GM18505 (cell line): ENCODE measurements at regions not wholly inside any gene's neighbourhood (a gene's known extent, or its start where the extent isn't known, plus 50 kb on each side); places are given as distances from the start of the nearest gene placed in this dataset.

Experiments used
- ATAC-seq: cut with Tn5 transposase; IDR thresholded peaks from one replicate; pipeline ENCODE4 v1.9.1; 2021; ENCODE audit not compliant: unreplicated experiment
- POLR2A ChIP-seq: IDR thresholded peaks from 4 replicates; pipeline ENCODE4 v1.6.1; 2011; ENCODE audit warnings: borderline replicate concordance; ENCODE audit not compliant: insufficient read depth, insufficient read length; ENCODE audit errors: extremely low read depth

- no peak for ATAC-seq
- no peak for TF ChIP-seq POLR2A
These were observed 292.1 kb upstream of the FMN2 start for GRCh38 chr1:239799617-239800016.

GRCh38 chr1:239800861-239801260 lies 290.8 kb upstream of the FMN2 start:
- ATAC-seq, result no peak
- no peak for TF ChIP-seq POLR2A

GRCh38 chr1:239802275-239802674 lies 289.4 kb upstream of the FMN2 start:
- TF ChIP-seq POLR2A, result no peak
- ATAC-seq, result no peak

GRCh38 chr1:239803781-239804180 lies 287.9 kb upstream of the FMN2 start:
- no peak for TF ChIP-seq POLR2A
- ATAC-seq, result no peak

- no peak for TF ChIP-seq POLR2A
- ATAC-seq, result no peak
These were observed 287.4 kb upstream of the FMN2 start for GRCh38 chr1:239804266-239804665.

GRCh38 chr1:239805042-239805441 lies 286.6 kb upstream of the FMN2 start:
- ATAC-seq, result no peak
- TF ChIP-seq POLR2A, result no peak

- no peak for TF ChIP-seq POLR2A
These were observed 285.6 kb upstream of the FMN2 start for GRCh38 chr1:239805851-239806772.

GRCh38 chr1:239806897-239807296 lies 284.8 kb upstream of the FMN2 start:
- no peak for ATAC-seq
- no peak for TF ChIP-seq POLR2A

More at GRCh38 chr1:239805851-239806772, 285.6 kb upstream of the FMN2 start:
- no peak for ATAC-seq

- ATAC-seq, result no peak
- no peak for TF ChIP-seq POLR2A
These were observed 284.3 kb upstream of the FMN2 start for GRCh38 chr1:239807361-239807760.

- no peak for ATAC-seq
These were observed 281.6 kb upstream of the FMN2 start for GRCh38 chr1:239810061-239810481.

GRCh38 chr1:239811211-239811885 lies 280.3 kb upstream of the FMN2 start:
- no peak for ATAC-seq
- TF ChIP-seq POLR2A, result no peak

More at GRCh38 chr1:239810061-239810481, 281.6 kb upstream of the FMN2 start:
- TF ChIP-seq POLR2A, result no peak

- no peak for TF ChIP-seq POLR2A
- ATAC-seq, result no peak
These were observed 279.1 kb upstream of the FMN2 start for GRCh38 chr1:239812580-239812979.

GRCh38 chr1:239814306-239814881 lies 277.3 kb upstream of the FMN2 start:
- TF ChIP-seq POLR2A, result no peak
- no peak for ATAC-seq

GRCh38 chr1:239815074-239815473 lies 276.6 kb upstream of the FMN2 start:
- no peak for TF ChIP-seq POLR2A
- ATAC-seq, result no peak

- TF ChIP-seq POLR2A, result no peak
- ATAC-seq, result no peak
These were observed 275.5 kb upstream of the FMN2 start for GRCh38 chr1:239816081-239816782.
